ENCODE measurements at regions not wholly inside any gene's neighbourhood (a gene's known extent, or its start where the extent isn't known, plus 50 kb on each side); places are given as distances from the start of the nearest gene placed in this dataset.
"Not testable (repeated sequence)": the region's sequence is repeated elsewhere in the genome, so short reads cannot be mapped to it uniquely, and the experiment has no call there.

- DNase-seq (ENCODE audit: low read depth): no peak
These were observed 407.8 kb downstream of the PTPRC start for GRCh38 chr1:199046618-199047017.

DNA sequence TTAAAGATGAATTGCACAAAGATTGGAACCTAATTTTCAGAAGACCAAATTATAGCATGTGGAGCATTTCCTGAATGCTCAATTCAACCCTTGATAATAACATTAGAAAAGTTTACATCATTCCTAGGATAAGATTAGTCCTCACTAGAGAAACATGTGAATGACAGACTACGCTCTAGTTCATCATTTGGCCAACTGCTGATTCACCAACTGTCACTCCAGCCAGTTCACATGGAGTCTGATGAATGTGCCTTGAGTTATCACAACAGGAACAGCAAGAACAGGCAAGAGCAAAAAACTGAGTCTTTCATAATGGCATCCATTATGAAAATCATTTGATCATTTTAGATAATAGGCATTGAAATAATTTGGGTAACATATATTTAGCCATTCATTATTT lies 415.9 kb downstream of the PTPRC start:
- DNase-seq (ENCODE audit: low read depth): no peak

DNA sequence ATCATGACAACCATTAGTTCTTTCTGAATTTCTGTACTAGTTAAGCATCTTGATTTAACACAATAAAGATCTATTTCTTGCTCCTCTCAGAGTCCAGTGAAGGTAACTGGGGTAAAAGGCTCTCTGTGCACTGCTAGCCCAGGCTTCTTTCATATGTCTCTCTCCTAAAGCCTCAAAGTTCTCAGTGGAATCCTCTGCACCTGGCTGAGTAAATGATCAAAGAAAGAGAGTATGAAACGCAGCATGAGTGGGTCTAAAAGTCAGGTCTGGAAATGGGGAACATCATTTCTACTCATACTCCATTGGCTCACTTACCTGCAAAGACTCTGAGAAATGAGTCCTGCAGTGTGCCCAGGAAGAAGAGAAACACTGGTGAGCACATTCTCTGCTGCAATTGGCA lies 418.5 kb downstream of the PTPRC start:
- no peak for DNase-seq (ENCODE audit: low read depth)

DNA sequence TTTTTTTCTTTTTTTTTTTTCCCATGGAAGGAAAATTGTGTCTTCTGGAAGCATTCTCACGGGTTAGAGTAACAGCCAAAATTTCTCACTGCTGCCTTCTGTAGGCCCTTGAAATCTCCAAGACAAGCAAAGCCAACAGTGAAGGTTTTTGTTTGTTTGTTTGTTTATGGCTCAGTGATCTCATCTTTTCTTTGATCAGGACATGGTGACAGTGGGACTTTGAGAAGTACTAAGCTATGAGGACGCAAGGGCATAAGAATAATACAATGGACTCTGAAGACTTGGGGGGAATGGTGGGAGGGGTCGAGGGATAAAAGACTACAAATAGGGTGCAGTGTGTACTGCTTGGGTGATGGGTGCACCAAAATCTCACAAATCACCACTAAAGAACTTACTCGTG lies 419.4 kb downstream of the PTPRC start:
- DNase-seq (ENCODE audit: low read depth): no peak

DNA sequence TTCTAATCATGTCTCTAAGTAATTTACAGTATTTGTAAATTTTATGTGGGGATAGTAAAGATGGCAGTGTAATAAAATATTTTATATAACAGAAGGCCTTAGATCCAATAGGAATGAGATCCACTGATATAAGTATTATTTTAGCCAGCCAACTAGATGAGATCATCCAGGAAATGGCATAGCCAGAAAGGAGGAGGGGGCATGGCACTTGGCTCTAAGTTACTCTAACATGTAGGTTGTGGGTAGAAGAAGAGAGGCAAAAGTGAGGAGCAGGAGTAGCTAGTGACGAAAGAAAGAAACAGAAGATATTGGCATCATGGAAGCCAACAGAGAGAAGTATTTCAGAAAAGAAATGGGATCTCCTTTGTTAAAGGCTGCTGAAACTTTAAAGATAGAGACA lies 426.1 kb downstream of the PTPRC start:
- DNase-seq (ENCODE audit: low read depth): no peak

DNA sequence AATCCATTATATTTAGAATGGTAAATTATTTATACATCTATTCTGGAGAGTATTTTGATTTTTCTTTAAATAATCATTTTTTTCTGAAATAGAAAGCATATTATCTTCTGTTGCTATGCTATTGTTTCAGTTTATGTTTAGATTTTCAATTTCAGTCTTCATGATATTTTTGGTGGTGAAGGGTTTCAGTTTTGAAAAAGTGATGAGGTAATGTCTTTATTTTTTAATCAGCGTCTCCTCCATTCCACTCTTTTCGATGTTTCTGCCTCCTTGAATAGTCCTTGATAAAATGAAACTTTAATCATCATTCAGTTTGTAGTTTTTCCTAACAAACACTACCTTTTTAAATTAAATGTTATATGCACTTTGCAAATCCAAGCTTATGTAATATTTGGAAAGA lies 428.6 kb downstream of the PTPRC start:
- DNase-seq (ENCODE audit: low read depth): no peak

DNA sequence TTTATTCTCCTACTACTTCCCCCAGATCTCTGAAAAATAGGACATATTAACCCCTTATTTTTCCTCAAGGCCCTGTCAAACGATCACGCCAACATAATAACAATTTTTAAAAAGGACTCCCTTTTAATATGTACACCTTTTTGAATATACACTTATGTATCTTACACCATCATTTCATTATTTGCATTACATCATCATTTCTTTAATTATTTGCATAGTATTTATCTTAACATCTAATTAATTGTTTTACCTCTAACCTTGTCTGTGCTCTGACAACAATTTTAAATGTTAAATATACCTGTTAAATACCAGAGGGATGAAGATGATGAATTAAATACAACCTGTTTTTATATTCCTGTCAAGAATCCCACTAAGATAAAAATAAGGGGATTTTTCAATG lies 432.2 kb downstream of the PTPRC start:
- DNase-seq (ENCODE audit: low read depth): no peak

DNA sequence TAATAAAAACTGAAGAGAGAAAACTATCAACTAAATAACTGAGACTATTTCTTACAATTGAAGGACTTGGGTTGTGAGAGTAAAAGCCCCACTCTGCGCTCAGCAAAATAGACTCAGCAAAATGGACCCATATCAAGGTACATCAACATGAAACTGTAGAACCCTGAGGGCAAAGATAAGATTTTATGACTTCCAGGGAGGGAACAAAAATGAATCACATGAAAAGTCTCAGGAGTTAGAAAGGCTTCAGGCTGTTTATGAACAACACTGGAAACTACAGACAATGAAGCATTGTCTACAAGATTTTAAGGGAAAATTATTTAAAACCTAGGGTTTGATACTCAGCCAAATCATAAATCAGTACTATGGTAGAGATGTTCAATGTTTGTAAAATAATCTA lies 434.3 kb downstream of the PTPRC start:
- no peak for DNase-seq (ENCODE audit: low read depth)

DNA sequence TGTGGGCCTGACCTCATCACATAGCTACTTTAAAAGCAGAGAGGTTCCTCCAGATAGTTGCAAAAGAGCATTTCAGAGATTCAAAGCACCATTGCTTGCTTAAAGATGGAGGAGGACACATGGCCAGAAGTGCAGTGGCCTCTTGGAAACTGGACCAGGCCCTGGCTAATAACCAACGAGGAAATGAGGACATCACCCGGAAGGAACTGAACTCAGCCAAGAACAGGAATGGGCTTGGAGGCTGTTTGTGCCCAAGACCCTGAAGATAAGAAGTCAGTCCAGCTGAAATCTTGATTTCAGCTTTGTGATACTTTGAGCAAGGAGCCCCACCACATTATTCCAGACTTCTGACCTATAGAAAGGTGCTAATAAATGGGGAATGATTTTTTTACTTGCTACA lies 437.0 kb downstream of the PTPRC start:
- no peak for DNase-seq (ENCODE audit: low read depth)

- no peak for DNase-seq (ENCODE audit: low read depth)
These were observed 441.2 kb downstream of the PTPRC start for GRCh38 chr1:199079994-199080393.

- DNase-seq (ENCODE audit: low read depth): no peak
These were observed 442.9 kb downstream of the PTPRC start for GRCh38 chr1:199081739-199082138.

DNA sequence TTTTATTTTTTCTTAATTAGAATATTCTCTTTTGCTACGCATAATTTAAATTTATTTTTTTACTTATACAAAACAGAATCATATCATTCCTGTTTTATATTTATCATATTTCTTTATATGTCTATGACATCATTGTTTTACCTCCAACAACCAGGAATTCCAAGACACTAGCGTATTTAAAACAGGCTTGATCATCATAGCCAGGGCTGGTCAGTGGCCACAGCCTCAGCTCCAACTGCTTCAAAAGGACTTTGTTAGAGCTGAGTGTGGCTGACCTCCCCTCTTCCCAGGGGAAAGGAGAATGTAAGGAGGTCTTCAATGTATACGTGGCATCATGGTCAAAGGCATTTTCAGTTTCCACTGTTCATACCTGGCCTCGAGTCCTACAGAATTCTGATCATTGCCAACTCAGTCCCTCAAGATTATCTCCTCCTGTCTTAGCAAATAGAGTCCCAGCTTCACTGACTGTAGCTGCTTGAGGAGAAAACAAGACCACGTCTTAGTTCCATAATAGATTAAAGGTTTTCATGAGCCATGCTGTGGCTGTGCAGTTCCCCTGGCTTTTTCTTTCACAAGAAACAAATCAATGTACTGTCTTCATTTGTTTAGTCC lies 444.0 kb downstream of the PTPRC start:
- no peak for DNase-seq (ENCODE audit: low read depth)

DNA sequence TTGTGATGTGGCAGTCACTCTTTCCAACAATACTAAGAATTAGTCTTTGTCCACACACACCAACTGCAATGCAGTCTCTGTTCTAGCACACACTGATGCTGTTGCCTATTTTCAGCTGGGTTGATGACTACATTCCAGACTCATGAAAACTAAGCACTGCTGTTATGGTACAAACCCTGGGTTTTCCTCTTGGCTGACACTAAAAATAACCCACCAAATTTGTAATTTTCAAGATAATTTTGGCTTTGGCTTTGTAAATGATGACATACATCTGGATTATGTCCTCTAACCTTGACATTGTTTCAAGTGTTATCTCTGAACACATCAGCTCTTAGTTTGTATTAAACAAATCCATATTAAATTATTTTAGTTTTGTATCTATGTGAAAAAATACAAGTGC lies 444.8 kb downstream of the PTPRC start:
- peak; percentile 43 for DNase-seq (ENCODE audit: low read depth)

- no peak for DNase-seq (ENCODE audit: low read depth)
These were observed 445.5 kb downstream of the PTPRC start for GRCh38 chr1:199084293-199084692.

- DNase-seq (ENCODE audit: low read depth): no peak
These were observed 447.1 kb downstream of the PTPRC start for GRCh38 chr1:199085903-199086302.

GRCh38 chr1:199087144-199087543 lies 448.3 kb downstream of the PTPRC start:
- no peak for DNase-seq (ENCODE audit: low read depth)

DNA sequence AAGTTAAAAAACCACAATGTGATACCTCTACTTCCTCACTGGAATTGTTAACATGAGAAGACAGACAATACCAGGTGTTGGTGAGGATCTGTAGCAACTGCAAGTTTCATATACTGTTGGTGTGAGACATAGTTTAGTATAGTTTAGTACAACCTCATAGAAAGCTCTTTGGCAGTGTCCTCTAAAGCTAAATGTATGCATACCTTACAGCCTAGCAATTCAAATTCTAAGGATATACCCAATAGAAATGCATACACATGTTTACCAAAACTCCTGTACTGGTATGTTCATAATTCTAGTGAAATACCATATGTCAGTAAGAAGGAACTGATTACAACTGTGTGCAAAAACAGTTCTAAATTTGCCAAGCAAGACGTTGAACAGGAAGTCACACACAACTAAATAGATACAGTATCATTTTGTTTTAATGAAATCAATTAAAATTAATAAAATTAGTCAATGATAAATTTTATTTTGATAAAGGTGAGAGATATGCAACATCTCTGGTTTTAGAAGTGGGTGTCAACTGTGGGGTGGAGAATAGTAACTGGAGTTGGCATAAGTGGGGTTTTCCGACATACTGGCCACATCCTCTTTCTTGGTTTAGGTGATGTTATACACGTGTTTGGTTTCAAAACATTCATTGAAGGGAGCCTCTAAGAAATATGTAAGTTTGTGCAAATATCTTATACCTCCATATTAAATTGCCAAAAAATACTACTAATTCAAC lies 450.7 kb downstream of the PTPRC start:
- DNase-seq (ENCODE audit: low read depth): no peak

DNA sequence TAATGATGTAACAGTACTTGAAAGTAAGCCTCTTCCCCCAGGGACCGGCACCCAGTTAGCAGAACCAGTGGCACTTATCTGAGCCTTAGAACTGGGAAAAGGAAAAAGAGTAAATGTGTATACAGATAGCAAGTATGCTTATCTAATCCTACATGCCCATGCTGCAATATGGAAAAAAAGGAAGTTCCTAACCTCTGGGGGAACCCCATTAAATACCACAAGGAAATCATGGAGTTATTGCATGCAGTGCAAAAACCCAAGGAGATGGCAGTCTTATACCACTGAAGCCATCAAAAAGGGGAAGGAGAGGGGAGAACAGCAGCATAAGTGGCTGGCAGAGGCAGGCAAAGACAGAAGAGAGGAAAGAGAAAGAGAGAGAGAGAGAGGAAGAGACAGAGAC lies 456.8 kb downstream of the PTPRC start:
- not testable (repeated sequence) for DNase-seq (ENCODE audit: low read depth)

DNA sequence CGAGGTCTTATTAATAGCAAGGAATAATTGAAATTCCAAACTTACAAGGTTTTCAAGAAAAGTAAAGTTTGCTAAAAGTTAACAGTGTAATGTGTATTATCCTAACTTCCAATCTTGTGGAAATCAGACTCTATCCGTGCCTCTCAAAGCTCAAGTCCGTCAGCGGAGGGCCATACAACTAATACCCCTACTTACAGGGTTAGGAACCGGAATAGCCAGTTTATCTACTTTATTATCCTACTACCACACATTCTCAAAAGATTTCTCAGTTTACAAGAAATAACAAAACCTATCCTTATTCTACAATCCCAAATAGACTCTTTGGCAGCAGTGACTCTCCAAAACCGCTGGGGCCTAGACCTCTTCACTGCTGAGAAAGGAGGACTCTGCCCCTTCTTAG lies 457.8 kb downstream of the PTPRC start:
- DNase-seq (ENCODE audit: low read depth): no peak

DNA sequence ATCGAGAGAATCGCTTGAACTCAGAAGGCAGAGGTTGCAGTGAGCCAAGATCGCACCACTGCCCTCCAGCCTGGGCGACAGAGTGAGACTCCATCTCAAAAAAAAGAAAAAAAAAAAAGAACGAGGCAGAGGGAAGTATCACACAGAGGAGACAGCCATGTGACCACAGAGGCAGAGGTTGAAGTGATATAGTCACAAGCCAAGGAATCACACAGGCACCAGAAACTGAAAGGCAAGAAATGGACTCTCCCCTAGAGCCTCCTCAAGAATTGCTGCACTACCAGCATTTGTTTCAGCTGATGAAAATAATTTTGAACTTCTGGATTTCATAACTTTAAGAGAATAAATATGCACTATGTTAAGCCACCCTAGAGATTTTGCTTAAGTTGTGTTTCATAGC lies 459.6 kb downstream of the PTPRC start:
- DNase-seq (ENCODE audit: low read depth): no peak

GRCh38 chr1:199101139-199101538 lies 462.3 kb downstream of the PTPRC start:
- DNase-seq (ENCODE audit: low read depth): no peak

- no peak for DNase-seq (ENCODE audit: low read depth)
These were observed 462.8 kb downstream of the PTPRC start for GRCh38 chr1:199101635-199102034.

DNA sequence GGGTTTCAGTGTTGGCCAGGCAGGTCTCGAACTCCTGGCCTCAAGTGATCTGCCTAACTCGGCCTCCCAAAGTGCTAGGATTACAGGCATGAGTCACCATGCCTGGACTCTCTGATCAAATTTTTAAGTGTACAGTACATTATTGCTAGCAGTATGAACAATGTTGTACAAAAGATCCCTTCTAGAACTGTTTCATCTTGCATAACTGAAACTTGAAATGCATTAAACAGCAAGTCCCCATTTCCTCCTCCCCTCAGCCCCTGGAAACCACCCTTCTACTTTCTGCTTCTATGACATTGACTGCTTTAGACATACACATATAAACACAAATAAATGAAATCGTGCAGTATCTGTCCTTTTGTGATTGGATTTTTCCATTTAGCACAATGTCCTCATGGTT lies 463.4 kb downstream of the PTPRC start:
- DNase-seq (ENCODE audit: low read depth): no peak

- DNase-seq (ENCODE audit: low read depth): no peak
These were observed 470.3 kb downstream of the PTPRC start for GRCh38 chr1:199109160-199109559.
